AML-193 (cell line): ENCODE measurements at regions not wholly inside any gene's neighbourhood (a gene's known extent, or its start where the extent isn't known, plus 50 kb on each side); places are given as distances from the start of the nearest gene placed in this dataset.
"Not testable (repeated sequence)": the region's sequence is repeated elsewhere in the genome, so short reads cannot be mapped to it uniquely, and the experiment has no call there.

Experiments
- DNase-seq, 2 experiments: peaks; one replicate each; lab custom pipeline; 2025; lab: John Stamatoyannopoulos, UW

DNA sequence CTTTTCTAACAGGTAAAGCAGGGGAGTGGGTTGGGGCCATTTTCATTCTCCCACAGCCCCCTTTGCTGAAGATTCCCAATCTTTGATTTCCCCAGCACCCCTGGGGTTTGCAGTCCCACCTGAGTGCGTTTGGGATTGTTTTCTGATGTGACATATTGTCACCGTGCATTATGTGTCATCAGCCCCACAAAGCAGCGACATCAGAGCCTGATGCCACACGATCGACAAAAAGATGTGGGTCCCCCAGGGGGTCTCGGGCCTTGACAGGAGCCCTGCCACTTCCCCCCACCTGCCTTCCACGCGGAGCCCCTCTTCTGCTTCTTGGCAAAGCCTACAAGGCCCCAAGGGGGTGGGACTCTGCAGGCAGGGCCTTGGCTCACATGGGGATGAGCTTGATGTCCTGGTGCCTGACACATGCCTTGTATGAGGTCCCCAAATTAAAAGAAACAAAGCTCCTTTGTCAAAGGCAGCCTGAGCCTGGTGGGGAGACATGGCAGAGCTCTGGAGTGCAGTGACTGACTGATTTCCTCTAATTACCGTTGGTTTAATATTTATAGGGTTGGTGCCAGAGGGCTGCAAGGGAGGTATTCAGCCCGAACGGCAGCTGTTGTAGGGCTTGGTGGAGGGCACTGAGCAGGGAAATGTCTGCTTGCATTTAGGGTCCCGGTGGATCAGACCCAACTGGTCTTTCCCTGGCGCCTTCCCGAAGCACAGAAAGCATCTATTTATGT, 149.2 kb downstream of the MIAT start:
- no peak for DNase-seq

DNA sequence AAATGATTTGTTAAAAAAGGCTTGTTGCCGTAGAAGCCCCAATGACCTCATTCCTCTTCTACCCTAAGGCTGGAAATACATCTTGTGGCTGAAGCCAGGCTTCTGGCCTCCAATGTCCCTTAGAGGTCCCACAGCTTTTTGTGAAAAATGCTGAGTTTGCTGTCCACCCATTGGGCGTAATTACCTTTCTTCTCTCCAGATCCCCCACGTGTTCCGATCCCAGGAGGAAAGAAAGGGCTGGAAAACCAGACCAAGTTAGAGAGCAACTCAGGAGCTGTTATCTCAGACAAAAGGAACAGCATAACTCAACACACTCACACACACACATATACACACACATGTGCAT, 154.2 kb downstream of the MIAT start:
- DNase-seq = no peak

DNA sequence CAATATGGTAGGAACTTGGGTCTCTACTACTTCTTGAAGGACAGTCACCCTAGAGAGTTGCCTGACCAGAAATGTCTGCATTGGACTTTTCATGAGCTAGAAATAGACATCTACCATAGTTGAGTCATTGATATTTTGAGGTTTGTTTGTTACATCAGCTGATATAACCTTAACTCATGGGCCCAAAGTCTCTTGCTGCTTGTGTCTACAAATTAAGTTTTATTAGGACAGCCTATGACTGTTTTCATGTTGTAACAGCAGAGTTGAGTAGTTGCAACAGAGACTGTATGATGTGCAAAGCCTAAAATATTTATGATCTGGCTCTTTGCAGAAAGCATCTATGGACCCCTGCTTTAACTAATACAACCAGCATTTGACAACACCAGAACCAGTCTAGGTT, 155.3 kb downstream of the MIAT start:
- DNase-seq = no peak

DNA sequence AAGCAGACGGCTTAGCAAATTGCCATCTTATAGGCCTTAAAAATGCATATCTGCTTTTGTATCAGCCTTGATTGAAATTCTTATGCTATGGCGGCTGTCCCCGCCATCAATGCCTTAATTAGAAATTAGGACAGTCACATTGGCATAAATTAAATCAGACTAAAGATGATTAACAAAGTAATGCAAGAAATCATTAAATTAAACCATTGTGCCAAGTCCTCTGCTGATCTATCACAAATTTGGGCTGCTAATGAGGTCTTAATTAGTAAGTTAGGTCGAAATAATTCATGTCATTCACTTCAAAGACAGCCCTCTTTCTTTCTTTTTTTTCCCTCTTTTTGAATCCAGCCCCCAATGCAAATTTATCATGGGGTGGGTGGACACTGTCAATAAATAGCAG, 159.3 kb downstream of the MIAT start:
- no peak for DNase-seq

DNA sequence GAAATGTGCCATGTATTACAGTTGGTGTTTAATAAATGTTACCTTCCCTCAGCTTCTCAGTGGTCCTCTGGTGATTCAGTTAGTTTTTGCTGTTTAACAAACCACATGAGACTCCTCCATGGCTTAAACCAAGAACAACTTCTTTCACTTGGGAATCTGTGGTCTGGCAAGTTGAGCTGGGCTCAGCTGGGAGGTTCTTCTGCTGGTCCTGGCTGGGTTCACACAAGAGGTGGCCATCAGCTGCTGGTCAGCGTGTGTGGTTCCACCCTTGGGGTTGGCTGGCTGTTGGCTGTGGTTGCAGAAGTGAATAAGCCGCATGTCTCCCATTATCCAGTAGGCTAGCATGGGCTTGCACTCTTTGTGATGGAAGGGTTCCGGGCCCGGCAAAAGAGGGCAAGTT, 160.5 kb downstream of the MIAT start:
- no peak for DNase-seq

DNA sequence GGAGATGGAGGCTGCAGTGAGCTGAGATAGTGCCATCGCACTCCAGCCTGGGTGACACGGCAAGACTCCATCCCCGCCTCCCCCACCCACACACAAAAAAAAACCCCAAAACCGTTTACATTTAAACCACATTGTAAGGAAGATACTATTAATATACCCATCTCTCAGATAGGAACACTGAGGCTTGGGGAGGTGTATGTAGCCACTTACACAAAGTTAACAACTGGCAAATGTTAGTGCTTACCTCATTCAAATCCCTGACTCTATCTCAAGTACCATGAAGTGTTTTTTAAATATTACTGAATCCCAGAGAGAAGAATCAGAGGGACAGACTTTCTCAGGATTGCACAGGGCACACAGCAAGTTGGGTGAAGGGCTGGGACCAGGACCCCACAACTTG, 164.5 kb downstream of the MIAT start:
- DNase-seq = no peak

DNA sequence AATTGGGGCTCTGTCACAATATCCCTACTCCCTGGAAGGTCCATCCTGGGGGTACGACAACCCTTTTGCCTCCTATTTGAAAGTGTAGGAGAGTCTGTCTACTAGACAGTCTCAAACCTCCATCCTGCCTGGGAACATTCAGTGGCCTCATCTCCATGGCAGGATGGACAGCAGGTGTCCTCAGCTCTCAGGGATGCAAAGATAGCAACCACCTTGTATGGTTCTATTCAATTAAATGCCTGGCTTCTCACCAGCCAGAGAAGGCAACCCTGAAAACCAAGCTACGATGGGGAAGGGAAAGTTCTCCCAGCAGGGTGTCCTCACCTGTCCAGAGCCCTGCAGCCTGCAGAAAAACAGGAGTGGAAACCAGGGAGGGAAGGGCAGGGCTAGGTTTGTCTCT, 164.9 kb downstream of the MIAT start:
- DNase-seq = no peak

DNA sequence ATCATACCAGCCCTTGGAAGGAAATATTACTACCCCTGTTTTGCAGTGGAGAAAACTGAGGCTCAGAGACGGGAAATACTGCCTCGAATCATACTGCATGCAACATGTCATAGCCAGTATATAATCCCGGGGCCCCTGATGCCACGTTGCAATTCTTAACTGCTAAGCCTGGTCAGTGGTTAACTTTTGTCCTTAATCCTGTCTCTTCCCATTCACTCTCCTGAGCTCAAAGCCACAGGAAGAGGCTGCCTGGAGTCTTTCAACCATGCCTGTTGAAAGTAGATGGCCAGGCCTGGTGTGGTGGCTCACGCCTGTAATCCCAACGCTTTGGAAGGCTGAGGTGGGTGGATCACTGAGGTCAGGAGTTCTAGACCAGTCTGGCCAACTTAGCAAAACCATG, 166.6 kb downstream of the MIAT start:
- no peak for DNase-seq

DNA sequence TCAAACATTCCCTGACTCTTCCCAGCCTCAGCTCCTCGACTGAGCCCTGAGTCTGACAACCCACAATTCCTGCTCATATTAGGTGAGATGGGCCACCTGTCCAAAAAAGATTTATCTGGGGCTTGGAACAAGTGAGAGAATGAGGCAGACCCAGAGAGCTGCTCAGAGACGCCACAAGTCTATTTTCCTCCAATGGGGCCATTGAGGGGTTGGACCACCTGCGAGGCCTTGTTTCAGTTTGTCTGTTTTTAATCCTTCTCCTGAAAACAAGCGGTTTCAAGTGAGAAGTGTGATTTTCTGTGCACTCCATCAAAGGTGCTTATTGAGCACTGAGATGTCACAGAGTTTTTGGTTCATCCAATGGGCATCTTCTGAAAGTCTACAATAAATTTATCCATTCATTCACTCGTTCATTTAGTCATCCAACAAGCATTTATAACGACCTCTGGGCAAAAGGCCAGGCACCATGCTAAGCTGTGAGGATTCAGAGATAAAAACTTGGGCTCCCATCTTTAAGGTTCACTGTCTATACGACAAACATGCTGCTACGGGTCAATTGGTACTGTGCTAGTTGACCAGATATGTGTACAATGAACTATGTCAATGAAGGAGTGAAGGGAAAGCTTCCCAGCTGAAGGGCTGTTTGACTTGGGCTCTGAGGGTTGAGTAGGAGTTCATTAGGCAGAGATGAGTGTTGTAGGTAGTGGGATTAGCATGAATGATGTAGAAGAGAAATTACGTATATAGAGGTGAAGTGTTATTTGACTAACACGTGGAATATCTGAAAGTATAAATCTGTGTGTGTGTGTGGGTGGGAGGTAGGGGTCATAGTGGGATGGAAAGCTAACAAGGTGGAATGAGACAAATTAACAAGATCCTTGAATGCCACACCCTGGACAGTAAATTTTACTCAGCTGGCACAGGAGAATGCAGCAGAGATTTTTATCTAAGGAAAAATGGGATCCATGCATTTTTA, 168.9 kb downstream of the MIAT start:
- DNase-seq = no peak

DNA sequence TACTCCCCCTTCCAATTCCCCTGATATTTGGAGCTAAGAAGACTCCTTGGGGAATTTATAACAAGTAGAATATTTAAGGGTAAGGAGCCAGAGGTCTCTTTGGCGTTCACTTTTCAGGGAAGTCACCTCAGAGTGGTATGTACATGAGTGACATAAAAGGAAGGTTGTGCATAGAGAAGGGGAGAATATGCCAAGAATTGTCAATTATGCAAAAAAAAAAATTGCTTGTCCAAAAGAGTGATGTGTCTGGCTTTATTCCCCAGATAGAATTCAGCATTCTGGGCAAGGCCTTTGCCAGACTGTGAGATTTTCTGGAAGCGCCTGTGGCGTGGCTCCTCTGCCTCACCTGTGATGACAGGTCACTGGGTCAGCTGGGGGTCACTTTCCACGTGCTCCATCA, 170.2 kb downstream of the MIAT start:
- DNase-seq = no peak

DNA sequence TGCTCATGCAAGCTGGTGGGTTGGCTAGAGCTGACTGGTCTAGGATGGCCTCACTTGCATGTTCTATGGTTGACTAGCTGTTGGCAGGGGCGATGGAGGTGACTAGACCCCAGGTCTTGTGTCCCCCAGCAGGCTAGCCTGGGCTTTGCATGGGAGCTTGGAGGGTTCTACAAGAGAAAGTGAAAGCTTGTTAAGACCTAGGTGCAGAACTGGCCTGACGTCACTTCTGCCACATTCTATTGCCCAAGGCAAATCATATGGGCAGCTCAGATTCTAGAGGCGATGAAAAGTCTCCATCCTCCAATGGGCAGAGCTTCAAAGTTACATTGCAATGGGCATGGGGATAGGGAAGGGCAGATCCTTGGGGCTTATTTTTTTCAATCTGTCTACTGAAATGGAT, 170.9 kb downstream of the MIAT start:
- no peak for DNase-seq

DNA sequence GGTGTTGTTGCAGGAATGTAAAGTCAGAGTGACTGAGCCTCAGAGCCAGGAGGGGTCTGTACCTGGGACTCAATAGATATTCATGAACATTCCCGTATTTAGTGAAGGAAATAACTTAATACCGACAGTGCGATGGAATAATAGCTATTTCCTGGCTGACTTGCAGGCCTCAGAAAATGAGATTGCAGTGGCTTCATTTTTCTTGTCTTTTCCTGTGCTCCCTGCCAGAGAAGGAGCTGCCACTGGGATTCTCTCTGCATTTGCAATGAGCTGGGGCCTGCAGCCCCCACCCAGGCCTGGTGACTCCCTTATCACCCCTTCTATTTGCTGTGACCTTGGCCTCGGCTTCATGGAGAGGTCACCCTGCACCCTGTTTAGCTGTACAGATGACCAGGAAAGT, 173.4 kb downstream of the MIAT start:
- DNase-seq = no peak

DNA sequence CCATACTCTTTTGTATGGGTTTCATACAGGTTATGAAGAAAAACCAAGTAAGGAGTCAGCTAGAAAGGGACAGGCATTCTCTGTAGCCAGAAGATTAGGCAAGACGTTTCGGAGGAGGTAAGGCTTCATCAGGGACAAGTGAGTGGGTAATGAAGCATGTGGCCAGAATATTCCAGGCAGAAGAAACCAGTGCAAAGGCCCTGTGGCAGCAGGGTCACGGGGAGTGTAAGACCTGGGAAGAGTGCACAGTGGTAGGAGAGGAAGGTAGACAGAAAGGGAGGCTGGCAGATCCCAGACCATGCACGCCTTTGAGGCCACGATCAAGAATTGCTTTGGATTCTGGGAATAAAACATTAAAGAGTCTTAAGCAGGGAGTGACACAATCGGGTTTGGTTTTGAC, 177.6 kb downstream of the MIAT start:
- DNase-seq = no peak

DNA sequence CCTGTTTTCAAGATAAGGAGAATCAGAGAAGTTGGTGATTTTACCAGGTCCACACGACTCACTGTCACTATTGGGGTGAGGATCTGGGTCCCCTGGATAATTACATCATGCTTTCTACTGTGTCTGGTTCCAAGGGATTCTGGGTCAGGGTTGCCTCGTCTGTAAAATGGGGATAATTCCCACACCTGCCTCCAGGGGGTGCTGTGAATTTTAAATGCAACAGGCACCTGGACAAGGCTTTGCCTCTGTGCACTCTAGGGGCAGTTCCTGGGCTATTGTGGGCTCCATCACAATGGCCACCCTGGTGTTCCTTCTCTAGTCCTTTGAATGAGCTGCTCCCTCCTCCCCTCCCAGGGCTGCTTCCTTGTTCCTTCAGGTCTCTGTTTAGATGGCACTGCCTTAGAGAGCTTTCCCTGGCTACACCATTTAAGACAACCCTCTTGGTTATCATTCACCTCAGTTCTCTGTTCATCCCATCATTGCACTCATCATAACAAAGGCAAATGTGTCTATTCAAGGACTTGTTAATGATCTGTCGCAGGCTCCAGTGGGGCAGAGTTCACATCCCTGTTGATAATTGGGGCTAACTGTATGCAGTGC, 178.6 kb downstream of the MIAT start:
- DNase-seq = peak; percentile 17 to 38

DNA sequence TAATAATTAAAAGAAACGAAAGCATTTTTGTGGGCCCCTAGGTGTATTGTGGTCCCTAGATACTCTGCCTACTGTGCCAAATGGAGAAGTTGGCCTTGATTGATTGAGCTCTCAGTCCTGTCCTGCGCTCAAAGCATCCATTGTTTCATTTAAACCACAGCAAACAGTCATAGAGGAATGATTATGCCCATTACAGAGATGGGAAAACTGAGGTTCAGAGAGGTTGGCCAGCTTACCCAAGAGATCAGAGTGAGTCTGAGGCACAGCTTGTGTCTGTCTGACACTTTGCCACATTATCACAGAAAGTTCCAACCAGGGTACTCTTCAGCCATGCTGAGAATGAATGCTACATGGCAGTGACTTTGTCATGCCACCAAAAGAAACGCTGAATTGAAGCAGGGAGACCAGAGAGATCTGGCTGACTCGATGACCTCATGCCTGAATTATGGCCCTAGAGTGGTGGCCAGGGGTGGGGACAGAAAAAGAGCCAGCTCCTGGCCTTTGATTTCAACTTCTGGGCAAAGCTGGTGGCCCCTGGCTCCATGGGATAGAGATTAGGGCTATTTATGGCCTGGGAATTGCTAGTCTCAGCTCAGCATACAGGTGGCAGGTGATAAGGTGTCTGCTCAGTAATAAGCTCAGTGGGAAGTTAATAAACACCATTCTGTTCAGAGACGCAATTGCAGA, 180.5 kb downstream of the MIAT start:
- no peak for DNase-seq

DNA sequence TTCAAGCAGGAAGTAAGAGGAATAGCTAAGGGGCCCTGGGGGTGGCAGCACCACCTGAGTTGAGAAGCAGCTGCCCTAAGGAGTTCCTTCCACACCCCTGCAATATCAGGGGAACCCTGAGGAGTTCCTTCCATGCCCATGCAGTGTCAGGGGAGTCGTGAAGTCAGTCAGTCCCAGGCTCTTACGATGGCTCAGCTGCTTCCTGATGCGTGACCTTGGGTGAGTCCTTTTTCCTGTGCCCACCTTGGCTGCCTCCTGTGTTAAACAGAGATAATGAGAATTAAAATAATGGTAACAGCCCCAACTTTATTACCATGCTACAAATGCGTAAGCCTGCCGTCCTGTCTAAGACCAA, 181.1 kb downstream of the MIAT start:
- DNase-seq = no peak

DNA sequence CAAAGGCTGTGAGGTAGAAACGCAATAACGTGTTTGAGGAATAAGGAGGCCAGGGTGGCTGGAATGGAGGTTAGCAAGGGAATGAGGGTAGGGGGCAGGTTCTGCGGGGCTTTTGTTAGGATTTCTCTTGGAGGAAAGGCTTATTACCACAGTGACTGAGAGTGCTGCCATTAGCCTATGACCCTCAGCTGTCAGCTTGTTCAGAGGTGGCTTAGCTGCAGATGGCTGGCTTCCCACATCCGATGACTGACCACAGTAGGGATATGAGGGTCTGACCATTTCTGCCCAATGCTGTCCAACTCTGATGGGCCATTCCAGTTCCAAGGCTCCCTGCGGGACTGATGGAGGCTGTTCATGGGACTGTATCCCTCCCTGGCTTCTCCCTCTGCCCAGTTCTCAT, 181.8 kb downstream of the MIAT start:
- no peak for DNase-seq

DNA sequence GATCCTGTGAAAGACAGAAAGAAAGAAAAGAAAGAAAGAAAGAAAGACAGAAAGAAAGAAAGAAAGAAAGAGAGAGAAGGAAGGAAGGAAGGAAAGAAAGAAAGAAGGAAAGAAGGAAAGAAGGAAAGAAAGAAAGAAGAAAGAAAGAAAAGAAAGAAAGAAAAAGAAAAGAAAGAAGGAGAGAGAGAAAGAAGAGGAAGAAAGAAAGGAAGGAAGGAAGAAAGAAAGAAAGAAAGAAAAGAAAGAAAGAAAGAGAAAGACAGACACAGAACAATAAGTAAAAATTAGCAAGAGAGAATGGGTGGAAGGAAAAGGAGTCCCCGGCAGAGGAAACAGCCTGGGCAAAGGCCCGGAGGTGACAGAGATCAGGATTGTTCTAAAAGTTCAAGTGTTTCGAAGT, 183.4 kb downstream of the MIAT start:
- not testable (repeated sequence) for DNase-seq

DNA sequence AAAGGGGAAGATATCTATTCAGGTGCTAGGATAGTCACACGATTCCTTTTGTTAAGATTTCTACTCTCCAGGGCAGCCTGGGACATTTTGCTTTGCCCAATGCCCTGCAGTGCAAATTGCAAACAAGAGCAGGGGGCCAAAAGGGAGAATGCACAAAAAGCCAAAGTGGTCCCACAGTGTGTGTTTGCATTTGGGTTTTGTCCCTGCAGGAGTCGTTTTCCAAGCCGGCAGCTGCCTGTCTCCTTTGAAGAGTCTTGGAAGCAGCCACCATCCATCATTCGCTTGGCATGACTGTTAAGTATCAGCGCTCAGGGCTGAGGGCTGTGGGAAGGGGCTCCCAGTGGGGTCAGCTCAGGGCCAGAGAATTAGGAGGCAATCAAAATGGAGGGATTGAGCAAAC, 184.7 kb downstream of the MIAT start:
- DNase-seq = no peak

DNA sequence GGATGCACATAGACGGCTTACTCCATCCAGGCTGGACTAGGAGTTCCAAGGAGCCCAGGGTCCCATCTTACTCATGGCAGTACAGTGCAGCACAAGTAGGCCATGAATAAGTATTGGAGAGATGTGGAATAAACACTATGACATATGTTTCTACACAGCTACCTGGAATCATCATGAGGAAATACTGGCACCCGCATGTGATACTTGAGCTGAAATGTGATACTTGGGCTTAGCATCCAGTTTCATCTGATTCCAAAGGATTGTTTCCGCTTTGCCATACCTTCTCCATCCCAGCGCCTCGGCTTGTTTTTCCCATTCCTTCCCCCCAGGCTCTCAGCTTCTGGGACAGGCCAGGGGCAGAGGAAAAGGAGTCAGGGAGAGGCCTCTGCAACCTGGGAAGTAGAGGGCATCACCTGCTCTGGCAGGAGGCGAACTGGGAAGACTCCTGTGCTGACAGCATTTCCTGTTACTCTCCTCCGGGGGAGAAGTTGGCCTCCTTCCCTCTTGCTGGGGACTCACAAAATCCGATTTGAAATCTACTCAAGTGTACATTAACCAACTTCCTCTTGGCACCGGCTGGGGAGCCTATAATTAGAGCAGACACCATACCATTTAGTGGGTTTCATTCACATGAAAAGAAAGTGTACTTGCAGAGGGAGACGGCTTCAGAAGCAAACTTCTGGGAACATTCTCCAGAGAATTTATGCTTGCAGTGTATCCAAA, 187.8 kb downstream of the MIAT start:
- no peak for DNase-seq

DNA sequence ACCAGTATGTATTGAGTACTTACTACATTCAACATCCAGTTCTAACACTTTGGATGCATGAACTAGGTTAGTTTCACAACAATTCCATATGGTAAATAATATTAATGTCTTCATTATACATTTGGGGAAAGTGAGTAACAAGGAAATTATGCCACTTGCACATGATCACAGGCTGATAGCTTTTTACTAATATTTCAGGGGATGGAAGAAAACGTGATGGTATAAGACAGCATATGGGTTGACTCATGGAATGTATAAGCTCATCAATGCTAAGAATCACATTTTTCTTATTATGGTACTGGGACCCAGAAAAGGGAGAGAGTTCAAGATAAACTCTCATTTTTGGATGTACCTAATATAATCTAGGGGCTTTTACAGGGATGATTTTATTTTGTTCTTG, 188.7 kb downstream of the MIAT start:
- DNase-seq = no peak

DNA sequence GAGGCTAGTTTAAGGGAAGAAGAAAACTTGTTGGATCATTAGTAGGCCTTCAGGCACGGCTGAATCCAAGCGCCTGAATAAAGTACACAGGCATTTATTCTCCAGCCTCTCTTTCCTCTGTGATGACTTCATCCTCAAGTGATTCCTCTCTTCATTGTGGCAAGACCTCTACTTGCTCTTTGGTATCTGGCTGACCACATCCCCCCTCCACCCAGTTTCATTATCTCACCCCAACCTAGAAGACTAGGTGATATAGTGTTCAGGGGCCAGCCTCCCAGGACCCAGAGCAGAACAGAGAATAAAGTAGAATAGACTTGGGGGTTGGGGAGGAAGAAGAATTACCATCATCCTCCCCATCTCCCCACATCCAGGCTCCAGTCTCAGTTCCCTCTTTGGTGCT, 189.3 kb downstream of the MIAT start:
- no peak for DNase-seq
